GM12875 (cell line): ENCODE measurements at regions not wholly inside any gene's neighbourhood (a gene's known extent, or its start where the extent isn't known, plus 50 kb on each side); places are given as distances from the start of the nearest gene placed in this dataset.

ENCODE experiments used
- H3K4me3 ChIP-seq: one replicate; pipeline ENCODE4 v1.5.1; 2011; ENCODE audit warnings: low read depth, low read length, control low read depth
- TF ChIP-seq, protein P1 (sequence below): IDR thresholded peaks from 2 replicates; pipeline ENCODE4 v1.5.1; 2011; ENCODE audit warnings: low read depth, mild to moderate bottlenecking, control low read depth, inconsistent platforms, low read length, moderate library complexity, borderline replicate concordance; ENCODE audit not compliant: insufficient read depth

DNA sequence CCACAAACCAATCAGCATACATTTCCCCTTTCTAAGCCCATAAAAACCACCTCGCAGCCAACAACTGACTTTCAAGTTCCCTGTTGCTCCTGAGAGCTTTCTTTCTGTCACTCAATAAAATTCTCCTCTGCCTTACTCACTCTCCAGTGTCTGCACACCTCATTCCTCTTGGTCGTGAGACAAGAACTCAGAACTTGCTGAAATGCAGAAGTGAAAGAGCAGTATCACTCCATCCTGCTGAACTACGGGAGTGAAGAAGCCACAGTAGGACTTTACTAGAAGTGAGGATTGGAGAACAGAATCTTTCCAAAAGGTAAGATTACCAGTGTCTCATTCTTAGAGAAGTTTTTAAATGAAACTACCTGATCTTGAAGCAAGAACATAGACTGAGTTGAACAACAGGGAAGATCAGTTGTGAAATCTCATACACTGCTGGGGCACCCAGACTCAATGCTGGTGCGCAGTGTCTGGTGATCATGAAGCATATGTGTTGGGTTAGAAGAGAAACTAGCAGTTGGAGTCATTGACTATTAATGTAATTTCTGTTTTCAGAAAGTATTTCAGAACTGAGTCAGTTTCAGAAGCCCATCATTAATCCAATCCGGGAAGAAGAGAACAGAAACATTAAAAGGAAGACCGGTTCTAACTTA is 726.9 kb upstream of the TMPRSS15 start:
- no peak overlapping the region for H3K4me3 ChIP-seq
- TF ChIP-seq, protein P1, sequence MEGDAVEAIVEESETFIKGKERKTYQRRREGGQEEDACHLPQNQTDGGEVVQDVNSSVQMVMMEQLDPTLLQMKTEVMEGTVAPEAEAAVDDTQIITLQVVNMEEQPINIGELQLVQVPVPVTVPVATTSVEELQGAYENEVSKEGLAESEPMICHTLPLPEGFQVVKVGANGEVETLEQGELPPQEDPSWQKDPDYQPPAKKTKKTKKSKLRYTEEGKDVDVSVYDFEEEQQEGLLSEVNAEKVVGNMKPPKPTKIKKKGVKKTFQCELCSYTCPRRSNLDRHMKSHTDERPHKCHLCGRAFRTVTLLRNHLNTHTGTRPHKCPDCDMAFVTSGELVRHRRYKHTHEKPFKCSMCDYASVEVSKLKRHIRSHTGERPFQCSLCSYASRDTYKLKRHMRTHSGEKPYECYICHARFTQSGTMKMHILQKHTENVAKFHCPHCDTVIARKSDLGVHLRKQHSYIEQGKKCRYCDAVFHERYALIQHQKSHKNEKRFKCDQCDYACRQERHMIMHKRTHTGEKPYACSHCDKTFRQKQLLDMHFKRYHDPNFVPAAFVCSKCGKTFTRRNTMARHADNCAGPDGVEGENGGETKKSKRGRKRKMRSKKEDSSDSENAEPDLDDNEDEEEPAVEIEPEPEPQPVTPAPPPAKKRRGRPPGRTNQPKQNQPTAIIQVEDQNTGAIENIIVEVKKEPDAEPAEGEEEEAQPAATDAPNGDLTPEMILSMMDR, result no peak

DNA sequence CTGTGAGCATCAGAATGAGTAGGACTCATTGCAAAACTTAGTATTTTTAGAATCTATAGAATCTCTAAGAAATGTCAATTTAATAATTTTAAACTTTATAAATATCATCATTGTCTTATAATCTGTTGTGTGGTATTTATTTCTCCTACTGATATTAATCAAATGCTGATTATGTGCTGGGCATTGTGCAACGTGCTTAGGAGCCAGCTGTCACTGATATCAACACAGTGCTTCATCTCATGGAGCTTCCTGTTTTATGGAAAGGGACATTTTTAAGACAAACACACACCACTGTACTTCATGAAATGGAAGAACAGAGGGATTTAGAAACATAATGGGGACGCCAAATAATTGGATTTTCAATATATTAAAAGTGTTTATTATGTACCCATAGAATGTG is 737.9 kb upstream of the TMPRSS15 start:
- TF ChIP-seq, protein P1, result no peak

DNA sequence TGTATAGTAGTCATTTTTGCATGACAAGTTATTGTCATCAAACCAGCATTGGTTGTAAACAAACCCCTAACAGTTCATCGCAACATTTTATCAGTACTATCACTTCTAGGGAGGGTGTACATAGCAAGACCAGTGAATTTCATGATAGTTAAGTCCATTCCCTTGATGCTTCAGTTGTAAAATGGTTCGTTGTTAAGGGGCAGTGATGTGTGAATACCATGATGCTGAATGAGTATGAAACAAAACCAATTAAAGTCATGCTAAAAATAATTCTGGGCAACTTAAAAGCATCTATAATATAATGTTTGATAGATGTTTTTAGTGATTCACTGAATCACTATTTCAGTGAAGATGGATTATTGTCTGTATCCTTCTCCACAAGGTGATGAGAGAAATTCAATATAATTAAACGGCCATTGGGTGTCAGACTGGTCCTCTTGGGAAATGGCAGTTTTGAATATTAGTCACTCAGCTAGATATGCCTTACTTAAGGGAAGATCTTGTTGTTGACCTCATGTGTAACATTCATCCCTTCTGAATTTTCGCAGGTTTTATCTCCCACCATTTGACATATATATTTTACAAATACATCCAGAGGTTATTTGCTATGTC is 742.2 kb upstream of the TMPRSS15 start:
- TF ChIP-seq, protein P1, result no peak
- no peak overlapping the region for H3K4me3 ChIP-seq

More for the DNA sequence above, 737.9 kb upstream of the TMPRSS15 start:
- no peak overlapping the region for H3K4me3 ChIP-seq

DNA sequence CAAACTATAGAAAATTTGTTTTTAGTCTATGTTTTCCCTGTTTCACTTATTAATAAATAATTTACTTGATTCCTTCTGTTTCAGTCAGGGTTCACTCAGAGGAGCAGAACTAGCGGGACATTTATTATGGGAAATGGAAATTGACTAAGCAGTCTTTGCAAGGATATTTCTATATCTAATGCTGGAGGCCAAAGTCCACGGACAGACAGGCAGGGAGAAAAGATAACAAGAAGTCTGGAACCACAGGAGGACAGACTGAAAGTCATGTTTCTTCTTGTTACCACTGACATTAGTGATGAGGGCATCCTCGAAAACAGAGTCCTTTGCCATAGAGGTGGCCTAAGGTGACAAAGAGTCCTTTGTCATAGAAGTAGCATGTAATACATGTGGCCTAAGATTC is 744.5 kb upstream of the TMPRSS15 start:
- TF ChIP-seq, protein P1, result no peak
- no peak overlapping the region for H3K4me3 ChIP-seq

DNA sequence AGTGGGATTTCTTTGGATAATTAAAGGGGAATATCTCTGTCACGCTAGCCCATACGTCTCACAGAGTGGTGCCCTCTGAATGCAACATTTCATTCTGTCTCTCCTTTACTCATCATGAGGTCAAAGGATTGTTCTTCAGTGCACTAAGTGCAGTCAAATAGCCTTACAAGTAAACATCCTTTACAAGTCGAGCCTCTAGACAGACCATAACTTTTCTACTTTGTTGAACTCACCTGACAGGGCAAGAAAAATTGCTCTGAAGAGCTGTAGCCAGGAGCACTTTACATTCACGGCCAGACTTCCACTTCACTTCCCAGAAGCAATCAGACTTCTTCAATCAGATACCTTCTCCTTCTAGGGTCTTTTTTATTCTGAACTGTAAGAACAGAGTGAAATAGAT is 768.0 kb upstream of the TMPRSS15 start:
- TF ChIP-seq, protein P1, result no peak
- H3K4me3 ChIP-seq, result no peak overlapping the region

DNA sequence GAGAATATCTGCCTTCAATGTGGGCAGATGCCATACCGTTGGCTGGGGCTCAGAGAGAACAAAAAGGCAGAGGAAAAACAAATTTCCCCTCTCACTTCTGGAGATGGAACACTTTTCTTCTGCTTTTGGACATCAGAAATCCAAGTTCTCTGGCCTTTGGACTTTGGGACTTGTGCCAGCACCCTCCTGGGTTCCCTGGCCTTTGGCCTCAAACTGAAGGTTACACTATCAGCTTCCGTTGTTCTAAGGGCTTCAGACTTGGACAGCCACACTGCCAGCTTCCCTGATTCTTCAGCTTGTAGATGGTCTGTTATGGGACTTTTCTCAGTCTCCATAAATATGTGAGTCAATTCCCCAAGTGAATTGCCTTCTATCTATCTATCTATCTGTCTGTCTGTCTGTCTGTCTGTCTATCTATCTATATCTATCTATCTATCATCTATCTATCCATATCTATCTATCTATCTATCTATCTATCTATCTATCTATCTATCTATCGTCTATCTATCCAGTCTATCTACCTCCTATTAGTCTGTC is 778.1 kb upstream of the TMPRSS15 start:
- TF ChIP-seq, protein P1, result no peak
- H3K4me3 ChIP-seq, result no peak overlapping the region

DNA sequence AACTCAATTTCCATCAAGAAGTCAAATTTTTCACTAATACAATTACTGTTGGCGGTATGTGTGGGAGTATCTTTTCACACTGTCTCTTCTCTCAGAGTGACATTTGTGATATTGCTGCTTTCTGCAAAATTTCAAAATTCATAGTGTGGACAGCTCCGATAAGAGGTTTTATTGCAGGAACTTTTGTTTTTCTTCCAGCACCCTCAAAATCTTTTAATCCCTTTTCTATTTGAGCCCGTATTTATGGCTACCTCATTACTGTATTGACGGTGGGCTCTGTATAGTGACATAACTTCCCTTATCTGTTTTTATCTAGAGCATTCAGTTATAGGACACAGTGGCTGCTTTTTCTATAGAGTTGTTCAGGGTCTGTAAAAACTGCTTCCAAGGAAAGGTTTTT is 794.4 kb upstream of the TMPRSS15 start:
- no peak overlapping the region for H3K4me3 ChIP-seq
- TF ChIP-seq, protein P1, result no peak
